Panc1 (cell line): ENCODE measurements at regions not wholly inside any gene's neighbourhood (a gene's known extent, or its start where the extent isn't known, plus 50 kb on each side); places are given as distances from the start of the nearest gene placed in this dataset.

Experiments used
- ATAC-seq: fragments of 200-7000 bp; cut with Tn5 transposase; 2 replicates; pipeline ENCODE4 v1.9.1; 2020; ENCODE audit warnings: mild to moderate bottlenecking, moderate library complexity
- BruUV-seq: library from RNA; stranded (reverse); fragments of 400-500 nt; replicated peaks from 2 replicates; lab custom pipeline; 2021; lab: Mats Ljungman, UMichigan
- CTCF ChIA-PET: fragments of 300-600 bp; sonication (Branson Sonifier 250); formaldehyde crosslinking; loops from one replicate; lab custom pipeline; 2022; ENCODE audit warnings: antibody characterized with exemption; lab: Charles Lee
- POLR2A ChIA-PET: fragments of 300-600 bp; sonication (Branson Sonifier 250); formaldehyde crosslinking; loops from one replicate; lab custom pipeline; 2022; ENCODE audit warnings: antibody characterized with exemption; lab: Charles Lee
- DNase-seq: peaks from one replicate; pipeline ENCODE4 v3.0.0-alpha.2; 2010; ENCODE audit warnings: low read depth, low spot score
- H3K27ac ChIP-seq: 2 replicates; pipeline ENCODE4 v1.5.1; 2011; ENCODE audit warnings: mild to moderate bottlenecking, low read length, inconsistent platforms
- H3K27me3 ChIP-seq: fragments of 200-500 bp; sonication (Bioruptor generic); 2 replicates; pipeline ENCODE4 v1.6.0; 2014; ENCODE audit warnings: low read length, inconsistent platforms; ENCODE audit not compliant: control insufficient read depth, insufficient read depth
- H3K36me3 ChIP-seq: fragments of 200-500 bp; sonication (Bioruptor generic); 2 replicates; pipeline ENCODE4 v1.5.1; 2014; ENCODE audit warnings: inconsistent platforms, mild to moderate bottlenecking, low read length, moderate library complexity; ENCODE audit not compliant: control insufficient read depth, insufficient read depth
- H3K4me1 ChIP-seq: 2 replicates; pipeline ENCODE4 v1.5.1; 2011; ENCODE audit warnings: inconsistent platforms, mild to moderate bottlenecking, low read length, moderate library complexity; ENCODE audit not compliant: control insufficient read depth, insufficient read depth
- H3K4me3 ChIP-seq, 2 experiments: 2 replicates each; pipeline ENCODE4 v1.5.1; 2011 to 2012; ENCODE audit warnings: low read depth in 2 of 2, low read length in 2 of 2, mild to moderate bottlenecking in 2 of 2, inconsistent platforms in 1 of 2, moderate library complexity in 1 of 2
- H3K9me3 ChIP-seq: fragments of 200-500 bp; sonication (Bioruptor generic); 2 replicates; pipeline ENCODE4 v1.5.1; 2014; ENCODE audit warnings: low read depth, mild to moderate bottlenecking, inconsistent platforms, low read length, moderate library complexity; ENCODE audit not compliant: control insufficient read depth, insufficient read depth
- CTCF ChIP-seq: fragments of 450-650 bp; IDR thresholded peaks from 2 replicates; pipeline ENCODE4 v1.5.1; 2017; ENCODE audit warnings: mild to moderate bottlenecking
- POLR2AphosphoS5 ChIP-seq: IDR thresholded peaks from 2 replicates; pipeline ENCODE4 v1.6.1; 2012; ENCODE audit warnings: mild to moderate bottlenecking, low read depth, low read length, moderate library complexity
- REST ChIP-seq, 2 experiments: IDR thresholded peaks; 2 replicates each; pipeline ENCODE4 v1.6.1; 2011 to 2012; ENCODE audit warnings: low read depth in 2 of 2, control low read depth in 1 of 2, low read length in 1 of 2, mild to moderate bottlenecking in 1 of 2, moderate library complexity in 1 of 2; ENCODE audit not compliant: insufficient read depth in 1 of 2
- SIN3A ChIP-seq: IDR thresholded peaks from 2 replicates; pipeline ENCODE4 v1.6.1; 2012; ENCODE audit warnings: low read depth, mild to moderate bottlenecking, low read length, moderate library complexity, borderline replicate concordance; ENCODE audit not compliant: insufficient read depth
- TCF7L2 ChIP-seq: IDR thresholded peaks from 2 replicates; pipeline ENCODE4 v1.6.1; 2011; ENCODE audit warnings: mild to moderate bottlenecking, low read depth, low read length, inconsistent platforms
- in situ Hi-C: cut with HindIII; loops from 2 replicates; pipeline ENCODE4 v1.10.0; 2016; ENCODE audit warnings: low sequenced_read_pairs, low pct_unique_long_range_greater_than_20kb
- intact Hi-C: fragments of 100-400 bp; cut with micrococcal nuclease; formaldehyde crosslinking; loops from one replicate; pipeline ENCODE4 v1.10.0; 2022; ENCODE audit not compliant: unreplicated experiment

DNA sequence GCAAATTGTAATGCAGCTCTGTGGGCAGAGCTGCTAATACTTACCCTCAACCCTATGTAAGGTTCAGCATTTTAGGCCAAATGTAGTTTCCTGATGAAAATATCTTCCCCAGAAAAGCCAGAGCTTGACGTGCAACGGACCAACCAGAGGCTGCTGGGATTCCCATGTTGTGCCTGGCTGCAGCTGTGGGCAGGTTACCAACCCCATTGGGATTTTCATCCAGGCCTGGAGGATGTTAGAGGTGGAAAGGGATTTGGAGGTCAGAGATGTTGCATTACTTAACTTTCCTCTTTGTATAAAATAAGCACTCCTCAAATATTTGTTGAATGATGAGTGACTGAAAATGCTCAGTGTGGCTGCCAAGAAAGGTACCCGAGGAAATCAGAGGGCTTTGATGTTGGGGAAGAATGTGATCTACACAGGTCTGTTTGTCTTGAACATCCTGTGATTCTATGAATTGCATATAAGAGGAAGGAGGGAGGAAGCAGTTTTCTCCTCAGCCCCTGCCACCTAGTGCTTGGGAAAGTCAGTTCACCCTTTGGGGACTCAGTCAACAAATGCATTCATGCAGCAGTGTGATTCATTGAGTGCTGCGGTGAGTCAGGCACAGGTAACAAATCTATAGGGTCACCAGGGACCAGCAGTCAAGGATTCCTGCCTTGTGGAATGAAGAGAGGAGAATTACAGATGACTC lies 487.2 kb downstream of the RPS24 start:
- intact Hi-C loops (loop anchor here (10.0 kb wide), 1 partner anchor 296 kb away; no protein-coding TSS in a partner anchor), in situ Hi-C loops (no loop called here)
- H3K4me3 ChIP-seq = no peak overlapping the region
- no peaks in the 10 kb centered on the region for H3K27me3 ChIP-seq
- peaks cover 4% of the 10 kb centered on the region; the same call in 1 of the 2 replicates for H3K4me1 ChIP-seq
- no peaks in the 10 kb centered on the region for H3K9me3 ChIP-seq
- POLR2A ChIA-PET = no interaction called here
- CTCF ChIA-PET = interaction anchor here (0.5 kb wide), 1 partner anchor 472 kb away, joined by 3 read pairs; no protein-coding TSS in a partner anchor
- H3K36me3 ChIP-seq = no peaks in the 10 kb centered on the region
- ATAC-seq (peak; percentile 94), DNase-seq (peak; percentile 87)
- TF ChIP-seq REST (IDR thresholded peaks at IDR 0.05; ENCODE audit: insufficient read depth in 1 of 2, low read depth in 2 of 2, low read length in 1 of 2) = no peak
- peak; percentile 56; the same call in 1 of the 2 replicates for TF ChIP-seq CTCF
- no peak overlapping the region for H3K27ac ChIP-seq
- BruUV-seq = no TSS peak

GRCh38 chr10:78523453-78523852 lies 489.8 kb downstream of the RPS24 start:
- POLR2A ChIA-PET = no interaction called here
- ATAC-seq = no peak
- in situ Hi-C loops (no loop called here), intact Hi-C loops (loop anchor here (10.0 kb wide), 1 partner anchor 299 kb away; no protein-coding TSS in a partner anchor)
- H3K27me3 ChIP-seq = no peaks in the 10 kb centered on the region
- no peak overlapping the region for H3K4me3 ChIP-seq
- BruUV-seq = no TSS peak
- DNase-seq = no peak
- no peaks in the 10 kb centered on the region for H3K36me3 ChIP-seq
- no peak overlapping the region for H3K27ac ChIP-seq
- H3K4me1 ChIP-seq = peaks cover 4% of the 10 kb centered on the region; the same call in 1 of the 2 replicates
- CTCF ChIA-PET = no interaction called here
- no peaks in the 10 kb centered on the region for H3K9me3 ChIP-seq
- TF ChIP-seq REST (IDR thresholded peaks at IDR 0.05; ENCODE audit: insufficient read depth in 1 of 2, low read depth in 2 of 2, low read length in 1 of 2) = no peak
- TF ChIP-seq TCF7L2 = no peak
- TF ChIP-seq CTCF = no peak
- TF ChIP-seq SIN3A = no peak
- no peak for TF ChIP-seq POLR2AphosphoS5
